ENCODE measurements at regions not wholly inside any gene's neighbourhood (a gene's known extent, or its start where the extent isn't known, plus 50 kb on each side); places are given as distances from the start of the nearest gene placed in this dataset.

DNA sequence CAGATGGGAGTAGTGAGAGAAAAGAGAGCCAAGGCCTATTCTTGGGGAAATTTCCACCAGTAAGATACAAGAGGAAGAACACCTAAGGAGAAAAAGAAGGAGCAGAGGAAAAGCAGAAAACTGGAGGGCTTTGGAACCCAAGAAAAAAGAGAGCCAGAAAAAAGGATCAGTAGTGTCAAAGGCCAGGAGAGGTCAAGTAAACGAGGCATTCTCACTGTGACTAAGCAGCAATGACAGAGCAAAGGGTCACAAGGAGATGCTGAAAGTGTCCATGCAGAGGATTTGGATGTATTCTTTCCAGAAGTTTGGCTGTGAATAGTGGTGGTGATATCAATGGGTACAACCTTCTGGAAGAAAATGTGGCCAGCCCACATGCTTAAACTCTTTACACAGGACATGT lies 109.5 kb downstream of the DYNAP start:
- TF ChIP-seq EP300 (IDR thresholded peaks at IDR 0.05; ENCODE audit: borderline replicate concordance in 1 of 2, low read depth in 2 of 2, low read length in 2 of 2) (no peak), RAD21 (IDR thresholded peaks at IDR 0.05 in 1 of 2, conservative IDR thresholded peaks at IDR 0.05 in 1 of 2; ENCODE audit: low read depth in 2 of 2, low read length in 2 of 2) (no peak), RFX5 (IDR thresholded peaks at IDR 0.05; ENCODE audit: borderline replicate concordance, low read depth, low read length) (no peak), EGR1 (IDR thresholded peaks at IDR 0.05; ENCODE audit: borderline replicate concordance, low read depth, low read length) (no peak), HDAC6 (IDR thresholded peaks at IDR 0.05; ENCODE audit: low read depth, low read length) (no peak), EZH2 (IDR thresholded peaks at IDR 0.05; ENCODE audit: low read depth, low read length, severe bottlenecking) (no peak), YY1 (IDR thresholded peaks at IDR 0.05; ENCODE audit: low read depth, low read length) (no peak), BCL11A (IDR thresholded peaks at IDR 0.05; ENCODE audit: low read depth in 2 of 2, low read length in 2 of 2) (no peak), SUZ12 (IDR thresholded peaks at IDR 0.05; ENCODE audit: low read length) (no peak)

All from H1 (cell line).